HCEC 1CT (cell line): ENCODE measurements at regions not wholly inside any gene's neighbourhood (a gene's known extent, or its start where the extent isn't known, plus 50 kb on each side); places are given as distances from the start of the nearest gene placed in this dataset.
A peak's percentile ranks its signal among the peaks of the same experiment; 100 is the strongest.
"Not testable (repeated sequence)": the region's sequence is repeated elsewhere in the genome, so short reads cannot be mapped to it uniquely, and the experiment has no call there.

ENCODE experiments used
- DNase-seq: peaks from one replicate; pipeline ENCODE4 v3.0.0-alpha.2; 2017

- DNase-seq = peak; percentile 77
Measured at GRCh38 chr20:26216025-26216424, 519.4 kb upstream of the ZNF337 start.

- DNase-seq = peak; percentile 88
Measured at GRCh38 chr20:26214991-26215390, 518.3 kb upstream of the ZNF337 start.

- no peak for DNase-seq
Measured at GRCh38 chr20:26209171-26209941, 512.7 kb upstream of the ZNF337 start.

GRCh38 chr20:26208296-26209091 lies 511.8 kb upstream of the ZNF337 start:
- DNase-seq = no peak

GRCh38 chr20:26207967-26208295 lies 511.3 kb upstream of the ZNF337 start:
- DNase-seq = not testable (repeated sequence)

- DNase-seq = no peak
Measured at GRCh38 chr20:26207237-26207966, 510.7 kb upstream of the ZNF337 start.

- DNase-seq = no peak
Measured at GRCh38 chr20:26205350-26205749, 508.7 kb upstream of the ZNF337 start.

GRCh38 chr20:26201026-26201425 lies 504.4 kb upstream of the ZNF337 start:
- not testable (repeated sequence) for DNase-seq

GRCh38 chr20:26187329-26187728 lies 490.7 kb upstream of the ZNF337 start:
- DNase-seq = not testable (repeated sequence)

- DNase-seq = not testable (repeated sequence)
Measured at GRCh38 chr20:26183720-26184119, 487.1 kb upstream of the ZNF337 start.

GRCh38 chr20:26181364-26181763 lies 484.7 kb upstream of the ZNF337 start:
- not testable (repeated sequence) for DNase-seq

GRCh38 chr20:26171875-26172274 lies 475.2 kb upstream of the ZNF337 start:
- not testable (repeated sequence) for DNase-seq

- DNase-seq = peak; percentile 59
Measured at GRCh38 chr20:26169506-26169905, 472.9 kb upstream of the ZNF337 start.

GRCh38 chr20:26167499-26167898 lies 470.8 kb upstream of the ZNF337 start:
- DNase-seq = peak; percentile 57

- peak; percentile 86 for DNase-seq
Measured at GRCh38 chr20:26163890-26164289, 467.2 kb upstream of the ZNF337 start.

GRCh38 chr20:26163151-26163550 lies 466.5 kb upstream of the ZNF337 start:
- DNase-seq = not testable (repeated sequence)

GRCh38 chr20:26161741-26162140 lies 465.1 kb upstream of the ZNF337 start:
- DNase-seq = not testable (repeated sequence)

GRCh38 chr20:26160916-26161315 lies 464.3 kb upstream of the ZNF337 start:
- not testable (repeated sequence) for DNase-seq

GRCh38 chr20:26154224-26154623 lies 457.6 kb upstream of the ZNF337 start:
- DNase-seq = no peak

GRCh38 chr20:26135325-26136110 lies 438.9 kb upstream of the ZNF337 start:
- DNase-seq = no peak

- DNase-seq = no peak
Measured at GRCh38 chr20:26134606-26135005, 438.0 kb upstream of the ZNF337 start.

GRCh38 chr20:26133794-26134193 lies 437.1 kb upstream of the ZNF337 start:
- not testable (repeated sequence) for DNase-seq

GRCh38 chr20:26120920-26121319 lies 424.3 kb upstream of the ZNF337 start:
- DNase-seq = not testable (repeated sequence)
